HG03571 (cell line): ENCODE measurements at regions not wholly inside any gene's neighbourhood (a gene's known extent, or its start where the extent isn't known, plus 50 kb on each side); places are given as distances from the start of the nearest gene placed in this dataset.

Experiments used
- ATAC-seq: cut with Tn5 transposase; IDR thresholded peaks from one replicate; pipeline ENCODE4 v1.9.1; 2021; ENCODE audit not compliant: unreplicated experiment

DNA sequence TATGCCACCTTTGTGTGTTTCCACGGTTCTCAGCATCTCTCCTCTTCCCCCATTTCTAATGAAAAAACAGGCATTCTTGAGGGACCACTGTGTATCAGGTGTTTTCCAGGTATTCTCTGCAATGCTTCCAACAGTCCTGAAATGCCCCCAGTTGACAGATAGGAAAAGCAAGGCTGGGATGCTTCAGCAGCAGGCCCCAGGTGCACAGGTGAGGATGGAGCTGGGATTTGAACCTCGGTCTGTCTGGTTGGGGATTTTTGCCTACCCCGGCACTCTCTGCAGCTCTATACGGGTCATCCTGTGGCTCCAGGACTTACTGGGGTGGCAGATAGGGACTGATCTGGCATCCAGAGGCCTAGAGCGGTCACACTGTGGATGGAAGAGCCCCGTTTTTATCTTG, 180.5 kb upstream of the GSE1 start:
- no peak for ATAC-seq

DNA sequence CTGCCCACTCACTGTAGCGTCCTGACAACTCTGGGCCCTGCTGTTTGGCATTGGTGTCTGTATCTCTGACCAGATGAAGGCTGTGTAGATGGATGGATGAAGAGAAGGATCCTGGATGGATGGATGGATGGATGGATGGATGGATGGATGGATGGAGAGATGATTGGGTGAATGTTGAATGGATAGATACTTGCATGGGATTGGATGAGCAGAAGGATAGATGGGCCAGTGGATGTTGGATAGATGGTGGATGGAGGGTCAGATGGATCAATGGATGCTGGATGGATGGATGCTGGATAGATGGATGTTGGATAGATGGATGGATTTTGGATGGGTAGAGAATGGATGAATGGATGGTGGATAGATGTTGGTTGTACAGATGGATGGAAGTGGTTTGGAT, 179.6 kb upstream of the GSE1 start:
- no peak for ATAC-seq

DNA sequence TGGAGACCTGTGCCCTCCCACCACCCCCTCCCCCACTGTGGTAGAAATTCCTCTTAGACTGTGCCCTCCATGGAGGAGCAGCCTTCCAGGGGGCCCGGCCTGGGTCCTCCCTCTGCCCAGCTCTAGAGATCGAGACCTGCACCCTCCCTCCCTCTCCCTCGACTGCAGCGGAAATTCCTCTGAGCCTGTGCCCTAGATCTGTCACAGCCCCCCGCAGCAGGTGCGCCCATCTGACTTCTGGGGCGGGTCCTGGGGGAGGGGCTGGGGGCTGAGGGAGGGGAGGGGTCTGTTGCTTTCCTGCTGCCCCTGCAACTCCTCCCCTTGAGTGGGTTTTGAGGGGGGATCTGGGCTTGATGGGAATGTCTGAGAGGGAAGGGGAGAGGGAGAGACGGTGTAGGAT, 177.8 kb upstream of the GSE1 start:
- no peak for ATAC-seq

DNA sequence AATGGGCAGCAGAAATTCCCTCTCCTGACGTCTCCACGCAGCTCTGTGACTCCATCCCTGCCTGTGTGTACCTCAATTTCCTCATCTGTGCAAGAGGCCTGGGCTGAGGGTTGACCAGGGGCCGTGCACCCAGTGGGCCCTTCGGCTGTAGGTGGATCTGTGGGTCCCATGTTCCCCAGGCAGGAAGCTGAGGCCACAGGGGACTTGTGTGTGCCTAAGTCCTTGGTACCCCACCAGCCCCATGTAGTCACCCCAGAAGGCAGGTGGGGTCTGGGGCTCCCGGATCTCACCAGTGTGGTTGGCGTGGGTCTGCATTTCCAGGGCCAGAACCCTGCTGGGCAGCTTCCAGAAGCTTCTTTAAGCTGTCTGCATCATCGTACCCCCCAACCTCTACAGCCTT, 177.4 kb upstream of the GSE1 start:
- no peak for ATAC-seq

DNA sequence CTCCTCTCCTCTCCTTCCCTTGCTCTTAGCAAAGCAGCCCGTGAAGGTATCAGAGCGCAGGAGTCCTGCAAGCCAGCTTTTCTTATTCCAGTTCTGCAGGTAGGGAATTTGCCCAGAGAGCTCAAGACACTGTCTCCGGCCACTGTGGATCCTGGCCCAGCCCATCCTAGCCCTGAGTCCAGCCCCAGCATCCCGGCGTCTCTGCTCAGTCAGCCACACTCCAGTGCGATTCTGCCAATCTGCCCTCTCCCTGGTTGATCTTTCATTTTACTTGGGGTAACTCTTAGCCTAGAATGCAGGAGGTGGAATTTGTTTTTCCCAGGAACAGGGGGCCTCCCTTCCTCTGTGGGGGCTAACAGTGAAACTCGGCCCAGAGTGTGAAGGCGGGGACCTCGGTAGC, 176.9 kb upstream of the GSE1 start:
- no peak for ATAC-seq

DNA sequence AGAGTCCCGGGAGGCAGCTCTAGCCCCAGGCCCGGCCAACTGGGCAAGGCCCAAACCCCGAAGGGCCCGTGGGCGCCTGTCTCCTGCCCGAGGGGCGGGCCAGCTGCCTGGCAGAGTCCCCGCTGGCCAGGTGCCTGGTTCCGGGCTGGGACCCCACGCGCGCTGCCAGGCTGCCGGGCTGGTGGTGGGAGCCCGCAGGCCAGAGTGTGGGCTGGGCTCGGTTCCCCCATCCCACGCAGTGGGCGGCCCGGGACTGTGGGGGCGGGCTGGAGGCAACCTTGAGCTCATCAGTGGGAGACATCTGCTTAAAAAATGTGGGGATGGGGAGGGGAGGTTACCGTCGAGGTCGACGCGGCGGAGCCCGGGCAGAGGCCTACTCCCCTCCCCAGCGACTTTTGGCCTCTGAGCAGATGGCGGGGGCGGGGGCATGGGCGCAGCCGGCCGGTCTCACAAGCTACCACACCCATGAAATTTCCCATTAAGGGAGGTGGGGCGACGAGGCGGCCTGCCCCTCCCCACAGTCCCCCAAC, 176.4 kb upstream of the GSE1 start:
- ATAC-seq: no peak

DNA sequence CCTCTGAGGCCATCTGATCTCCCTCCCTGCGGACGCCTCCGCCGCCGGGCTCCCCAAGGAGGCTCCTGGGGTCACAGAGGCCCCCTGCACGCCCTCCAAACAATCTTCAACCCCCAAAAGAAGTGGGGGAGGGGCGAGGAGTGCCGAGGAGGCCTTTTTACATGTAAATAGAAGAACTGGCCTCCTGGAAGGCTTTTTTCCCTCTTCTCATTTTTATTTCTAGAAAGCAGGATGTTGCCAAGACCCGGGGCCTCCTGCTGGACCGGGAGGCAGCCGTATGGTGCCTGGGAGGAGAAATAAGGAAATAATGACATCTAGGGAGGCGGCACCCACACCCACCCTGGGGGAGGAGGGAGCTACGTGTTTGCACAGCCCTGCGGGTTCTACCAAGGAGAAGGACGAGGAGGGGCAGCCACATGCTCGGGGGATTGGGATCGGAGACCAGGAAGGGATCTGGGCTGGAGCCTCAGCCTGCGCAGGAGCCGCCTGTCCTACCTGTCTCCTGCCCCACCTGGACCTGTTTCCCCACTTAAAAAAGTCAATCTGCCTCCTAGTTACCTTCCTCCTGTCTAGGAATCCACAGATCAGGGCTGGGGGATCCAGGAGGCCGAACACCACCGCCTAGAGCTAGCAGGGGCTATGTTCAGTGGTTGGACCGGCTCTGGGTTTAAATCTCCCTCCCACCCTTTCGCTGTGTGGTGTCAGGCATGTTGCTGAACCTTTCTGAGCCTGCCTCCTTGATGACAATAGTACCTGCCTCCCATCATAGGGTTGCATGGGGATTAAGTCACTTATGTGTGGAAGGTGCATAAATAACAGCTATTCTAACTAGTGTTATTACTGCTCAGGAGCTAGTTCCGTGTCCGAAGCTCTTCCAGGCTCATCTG, 175.7 kb upstream of the GSE1 start:
- ATAC-seq: no peak

GRCh38 chr16:85438981-85439685, 174.0 kb upstream of the GSE1 start:
- ATAC-seq: no peak

DNA sequence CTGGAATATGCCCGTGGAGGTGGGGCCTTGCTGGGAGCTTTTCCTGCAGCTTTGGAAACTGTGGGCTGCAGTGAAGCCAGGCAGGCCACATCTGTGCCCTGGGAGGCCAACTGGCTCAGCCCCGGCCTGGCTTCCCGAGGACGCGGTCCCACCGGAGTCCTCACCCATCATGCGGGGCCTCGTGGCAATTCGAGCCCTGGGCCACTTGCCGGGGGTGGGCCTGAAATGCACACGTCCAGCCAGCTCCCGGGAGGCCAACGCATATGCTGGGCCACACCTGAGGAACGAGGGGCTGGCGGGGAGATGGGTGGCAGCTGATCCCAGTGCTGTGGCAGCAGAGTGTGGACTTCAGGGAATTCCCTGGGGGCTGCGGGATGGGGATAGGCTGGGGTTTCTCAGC, 172.4 kb upstream of the GSE1 start:
- no peak for ATAC-seq

GRCh38 chr16:85441189-85441889, 171.8 kb upstream of the GSE1 start:
- ATAC-seq: no peak

- ATAC-seq: no peak
Measured at GRCh38 chr16:85441890-85442670, 171.0 kb upstream of the GSE1 start.

DNA sequence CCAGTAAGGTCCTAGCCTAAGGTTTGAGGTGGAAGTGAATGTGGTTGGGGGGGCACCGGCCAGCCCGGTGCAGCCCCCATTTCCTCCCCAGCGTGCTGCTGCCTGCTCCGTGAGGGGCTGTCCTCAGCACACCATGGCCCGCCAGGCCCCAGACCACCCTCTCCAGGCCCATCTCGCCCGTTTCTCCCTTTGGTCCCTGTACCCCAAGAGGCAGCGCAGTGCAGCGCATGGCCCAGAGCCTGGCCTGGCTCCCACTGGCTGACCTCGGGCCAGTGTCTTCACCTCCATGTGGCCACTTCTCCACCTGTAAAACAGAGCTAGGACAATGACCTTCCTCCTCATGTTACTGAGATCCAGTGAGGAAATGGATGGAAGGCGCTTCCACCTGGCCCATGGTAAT, 170.0 kb upstream of the GSE1 start:
- ATAC-seq: no peak

DNA sequence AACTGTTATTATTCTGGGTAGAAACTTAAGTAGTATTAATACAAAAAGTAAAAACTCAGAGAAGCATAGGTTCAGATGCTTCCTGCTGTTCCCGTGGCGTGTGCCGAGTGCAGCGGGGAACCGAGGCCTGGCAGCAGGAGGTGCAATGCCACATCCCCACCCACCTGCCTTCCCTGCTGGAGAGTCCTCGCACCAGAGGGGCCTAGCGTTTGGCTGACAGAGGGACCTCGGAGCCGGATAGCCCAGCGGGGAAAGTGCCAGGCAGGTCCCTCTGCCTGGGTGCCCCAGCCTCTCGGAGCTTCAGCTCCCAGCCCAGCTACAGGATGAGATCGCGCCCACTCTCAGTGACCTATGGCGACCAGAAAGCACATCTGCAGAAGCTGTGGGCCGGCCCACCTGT, 169.6 kb upstream of the GSE1 start:
- no peak for ATAC-seq

DNA sequence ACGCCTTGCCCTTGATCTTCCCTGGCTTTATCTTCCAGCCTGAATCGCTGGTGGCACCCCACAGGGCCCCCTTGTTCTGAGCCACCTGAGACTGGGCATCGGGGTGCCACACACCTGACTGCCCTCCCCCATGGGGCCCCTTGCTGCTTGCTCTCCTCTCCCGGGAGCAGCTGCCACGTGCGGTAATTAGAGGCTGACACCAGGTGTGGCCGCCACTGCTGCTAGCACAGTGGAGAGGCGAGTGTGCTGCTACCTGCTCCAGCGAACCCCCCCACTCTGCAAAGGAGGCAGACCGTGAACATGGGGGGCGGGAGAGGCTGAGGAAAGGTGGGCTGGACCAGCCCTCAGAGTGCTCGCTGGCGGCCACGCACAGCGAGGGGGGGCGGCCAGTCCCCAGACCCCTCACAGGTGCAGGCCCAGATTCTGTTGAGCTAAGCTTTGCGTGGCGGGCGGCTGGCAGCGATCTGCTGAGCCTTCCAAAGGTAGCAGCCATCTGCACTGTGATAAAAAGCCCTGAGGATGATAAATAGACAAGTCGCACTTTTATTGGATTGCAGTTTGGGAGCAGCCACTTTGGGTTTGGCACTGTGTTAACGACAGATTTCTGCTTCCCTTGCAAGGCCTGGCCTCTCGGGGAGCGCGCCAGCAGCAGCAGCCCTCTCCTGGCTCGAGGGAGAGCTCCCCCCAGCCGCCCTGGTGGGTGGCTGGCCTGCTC, 167.9 kb upstream of the GSE1 start:
- ATAC-seq: no peak

GRCh38 chr16:85445779-85446222, 167.3 kb upstream of the GSE1 start:
- no peak for ATAC-seq

DNA sequence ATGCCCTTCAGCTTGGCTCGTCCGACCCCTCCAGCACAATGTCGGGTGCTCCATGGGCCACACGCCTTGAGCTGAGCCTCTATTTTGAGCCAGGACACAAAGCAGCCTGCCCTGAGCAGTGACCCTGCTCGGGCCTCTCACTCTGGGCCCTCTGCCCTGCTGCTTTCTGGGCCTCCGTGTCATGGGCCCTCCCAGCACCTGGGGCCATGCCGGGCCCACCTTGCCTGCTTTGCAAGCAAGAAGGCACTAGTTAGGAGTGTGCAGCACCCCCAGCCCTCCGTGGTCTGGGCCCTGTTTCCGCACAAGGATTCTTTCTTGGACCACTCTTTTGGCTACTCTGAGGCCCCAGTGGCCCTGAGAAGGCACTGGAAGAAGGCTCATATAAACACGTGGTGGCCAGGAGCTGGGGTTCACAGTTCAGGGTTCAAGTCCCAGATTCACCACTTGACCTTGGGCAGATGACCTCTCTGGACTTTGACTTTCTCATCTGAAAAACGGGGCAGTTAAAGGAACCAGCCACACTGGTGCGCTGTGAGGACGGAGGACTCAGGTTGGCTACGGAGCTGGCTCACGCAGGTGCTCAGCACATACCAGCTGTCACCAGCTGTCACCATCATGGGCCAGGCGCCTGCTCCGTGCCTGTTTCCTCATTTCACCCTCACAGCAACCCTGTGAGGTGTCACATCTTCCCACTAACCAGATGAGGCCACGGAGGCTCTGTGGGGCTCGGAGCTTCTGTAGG, 166.0 kb upstream of the GSE1 start:
- ATAC-seq: no peak

- ATAC-seq: no peak
Measured at GRCh38 chr16:85447693-85448313, 165.3 kb upstream of the GSE1 start.

GRCh38 chr16:85448557-85449190, 164.4 kb upstream of the GSE1 start:
- ATAC-seq: no peak
